Stimulated activated CD8-positive, alpha-beta memory T cell treated with anti-CD3 and anti-CD28 coated beads, Interleukin-7, amount 100 ng/mL, for 1 hour (primary cell): ENCODE measurements at regions not wholly inside any gene's neighbourhood (a gene's known extent, or its start where the extent isn't known, plus 50 kb on each side); places are given as distances from the start of the nearest gene placed in this dataset.
"Not testable (repeated sequence)": the region's sequence is repeated elsewhere in the genome, so short reads cannot be mapped to it uniquely, and the experiment has no call there.

ENCODE experiments used
- DNase-seq, 2 donors: peaks; one replicate each; pipeline ENCODE4 v3.0.0-alpha.2; 2020; ENCODE audit warnings: low read depth in 2 of 2

DNA sequence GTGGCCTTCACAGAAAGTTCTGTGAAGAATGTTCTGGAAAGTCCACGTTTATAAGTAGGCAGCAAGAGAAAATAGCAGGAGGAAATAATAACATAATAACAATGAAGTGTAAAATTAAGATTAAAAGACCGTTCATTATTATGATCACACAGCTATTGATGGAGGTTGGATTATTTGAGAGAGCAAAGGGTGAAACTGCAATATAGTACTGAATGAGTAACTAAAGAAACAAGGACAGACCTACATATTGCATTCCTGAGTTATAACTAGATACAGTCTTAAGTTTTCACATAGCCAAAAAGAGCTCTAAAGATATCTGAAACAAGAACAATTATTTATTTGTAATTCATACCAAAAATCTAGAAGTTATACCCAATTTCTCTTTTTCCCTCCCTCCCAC lies 122.9 kb upstream of the TMEM164 start:
- no peak for DNase-seq

DNA sequence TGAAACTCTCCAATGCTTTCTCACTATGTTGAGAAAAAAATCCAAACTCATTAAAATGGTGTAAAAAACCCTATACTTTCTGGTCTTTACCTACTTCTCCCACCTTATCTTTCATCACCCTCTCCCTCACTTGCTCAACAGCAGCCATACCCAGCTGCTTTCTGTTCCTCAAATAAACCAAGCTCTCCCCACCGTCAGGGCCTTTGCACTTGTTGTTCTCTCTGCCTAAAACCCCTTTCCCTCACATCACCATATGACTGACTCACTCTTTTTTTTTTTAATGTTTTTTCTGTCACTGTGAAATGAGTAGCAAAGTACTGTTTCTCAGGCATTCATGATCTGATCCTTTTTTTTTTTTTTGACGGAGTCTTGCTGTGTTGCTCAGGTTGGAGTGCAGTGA lies 122.3 kb upstream of the TMEM164 start:
- no peak for DNase-seq

DNA sequence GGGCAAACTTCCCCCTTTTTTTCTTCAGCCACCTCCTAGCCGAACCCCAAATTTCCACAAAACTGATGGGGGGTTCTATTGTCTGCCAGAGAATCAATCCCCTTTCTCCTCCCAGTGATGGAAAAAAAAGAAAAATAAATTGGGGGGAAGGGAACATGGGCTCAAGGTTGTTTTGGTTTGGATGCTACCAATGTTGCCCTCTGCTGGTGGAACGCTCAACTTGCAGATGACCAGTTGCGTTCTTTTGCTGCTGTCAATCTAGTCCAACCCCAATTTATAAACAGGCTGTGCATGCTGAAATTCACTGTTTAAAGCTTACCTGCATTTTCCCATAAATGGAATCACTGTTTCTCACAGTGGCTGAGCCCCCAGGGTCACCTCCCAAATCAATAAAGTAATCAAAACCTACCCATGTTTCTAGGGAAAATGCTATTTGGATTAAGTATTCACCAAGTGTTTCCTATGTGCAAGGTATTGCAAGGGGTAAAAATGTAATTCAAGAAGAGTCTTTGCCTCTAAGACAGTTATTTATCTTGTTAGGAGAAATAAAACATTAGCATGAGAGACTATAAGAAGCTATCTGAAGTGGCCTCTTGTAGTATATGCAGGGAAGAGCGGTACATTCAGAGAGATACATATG lies 116.7 kb upstream of the TMEM164 start:
- DNase-seq = no peak

DNA sequence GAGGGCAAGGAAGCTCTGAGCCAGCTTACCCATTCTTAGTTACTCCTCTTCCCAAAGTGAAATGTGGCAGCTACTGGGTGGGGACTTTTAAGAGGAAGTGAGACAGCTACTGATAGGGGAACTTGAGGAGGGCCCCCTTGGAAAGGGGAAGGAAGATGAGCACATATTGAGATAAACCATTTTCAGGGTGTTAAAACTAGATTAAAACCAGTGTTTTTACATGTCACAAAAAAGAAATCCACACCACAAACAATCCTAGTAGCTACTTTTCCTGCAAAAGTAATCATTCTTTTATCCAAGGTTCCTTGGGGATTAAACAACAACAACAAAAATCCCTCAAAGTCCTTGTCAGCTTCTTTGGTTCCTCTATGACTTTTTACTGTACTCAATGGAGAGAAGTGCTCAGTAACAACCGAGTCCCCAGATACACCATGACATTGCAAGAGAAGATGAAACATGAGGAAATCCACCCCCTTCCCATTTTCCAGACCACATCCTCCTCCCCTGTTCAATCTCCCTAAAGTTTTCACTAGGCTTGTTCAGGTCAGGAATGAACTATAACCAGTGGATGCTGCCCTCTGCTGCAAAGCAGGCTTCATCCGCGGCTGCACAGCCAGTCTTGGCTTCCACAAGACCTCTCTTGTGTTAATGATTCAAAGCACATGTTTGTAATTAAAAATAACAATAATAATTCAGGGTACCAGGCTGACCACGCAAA lies 113.5 kb upstream of the TMEM164 start:
- DNase-seq = no peak

DNA sequence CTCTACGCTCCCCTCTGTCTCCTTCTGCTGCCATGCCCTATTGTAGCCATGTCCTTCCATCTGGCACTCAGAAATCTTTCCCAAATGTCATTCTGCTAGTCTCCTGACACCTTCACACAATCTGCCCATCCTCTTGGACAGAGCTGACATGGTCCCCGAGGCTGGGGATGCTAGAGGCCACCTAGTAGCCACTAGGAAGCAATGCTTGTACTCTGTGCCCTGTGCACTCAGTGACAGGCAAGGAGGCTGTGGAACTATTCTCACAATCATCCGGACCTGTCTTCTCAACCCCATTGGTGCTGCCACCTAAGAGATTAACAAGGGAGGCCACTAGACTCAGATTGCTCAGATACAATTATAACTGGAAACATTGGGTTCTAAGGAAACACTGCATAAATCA lies 112.6 kb upstream of the TMEM164 start:
- no peak for DNase-seq

DNA sequence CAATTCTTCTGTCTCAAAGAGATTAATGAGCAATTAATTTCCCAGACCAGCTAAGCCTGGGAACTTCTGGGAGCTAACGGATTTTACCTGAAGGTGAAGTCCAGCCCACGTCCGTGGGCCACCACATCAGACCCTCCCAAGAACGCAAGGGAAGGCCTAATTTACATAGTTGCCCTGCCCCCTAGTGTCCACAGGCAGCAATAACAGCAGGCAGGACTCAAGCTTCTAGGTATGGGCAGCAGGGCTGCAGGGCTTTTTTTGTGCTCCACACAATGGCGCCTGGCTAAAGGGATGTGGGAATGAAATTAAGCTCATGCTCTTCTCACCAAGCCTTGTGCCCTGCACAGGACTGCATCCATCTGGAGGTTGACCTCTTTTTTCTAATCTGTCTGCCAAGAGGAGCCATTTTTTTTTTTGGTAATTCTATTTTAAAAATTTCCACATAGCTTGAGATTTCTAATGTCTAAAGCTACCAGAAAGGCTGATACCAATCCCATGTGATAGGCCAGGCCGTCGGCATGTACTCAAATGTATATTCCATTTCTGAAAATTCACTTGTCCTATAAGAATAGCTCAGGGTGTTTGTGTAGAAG lies 111.9 kb upstream of the TMEM164 start:
- peak in 1 of 2 donors; percentile 13 for DNase-seq

DNA sequence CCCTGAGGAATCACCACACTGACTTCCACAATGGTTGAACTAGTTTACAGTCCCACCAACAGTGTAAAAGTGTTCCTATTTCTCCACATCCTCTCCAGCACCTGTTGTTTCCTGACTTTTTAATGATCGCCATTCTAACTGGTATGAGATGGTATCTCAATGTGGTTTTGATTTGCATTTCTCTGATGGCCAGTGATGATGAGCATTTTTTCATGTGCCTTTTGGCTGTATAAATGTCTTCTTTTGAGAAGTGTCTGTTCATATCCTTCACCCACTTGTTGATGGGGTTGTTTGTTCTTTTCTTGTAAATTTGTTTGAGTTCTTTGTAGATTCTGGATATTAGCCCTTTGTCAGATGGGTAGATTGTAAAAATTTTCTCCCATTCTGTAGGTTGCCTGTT lies 106.9 kb upstream of the TMEM164 start:
- not testable (repeated sequence) for DNase-seq

DNA sequence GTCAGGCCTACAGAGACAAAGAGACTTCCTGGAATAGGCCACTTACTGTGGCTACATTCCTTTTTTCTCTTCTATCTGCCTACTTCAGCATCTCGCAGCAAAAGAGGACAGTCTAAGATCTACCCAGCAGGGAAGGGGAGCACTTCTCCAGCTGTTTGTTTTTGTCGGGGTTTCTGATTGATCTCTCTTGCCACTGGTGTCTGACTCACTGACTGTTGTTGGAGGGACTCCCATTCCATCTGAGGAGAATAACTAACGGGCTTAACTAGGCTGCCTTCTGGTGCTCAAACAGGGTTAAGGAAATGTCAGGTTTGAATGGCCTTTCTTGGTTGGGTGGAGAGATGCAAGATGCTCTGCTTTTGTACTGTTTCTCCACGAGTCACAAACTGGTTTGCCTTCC lies 100.2 kb upstream of the TMEM164 start:
- DNase-seq = no peak

DNA sequence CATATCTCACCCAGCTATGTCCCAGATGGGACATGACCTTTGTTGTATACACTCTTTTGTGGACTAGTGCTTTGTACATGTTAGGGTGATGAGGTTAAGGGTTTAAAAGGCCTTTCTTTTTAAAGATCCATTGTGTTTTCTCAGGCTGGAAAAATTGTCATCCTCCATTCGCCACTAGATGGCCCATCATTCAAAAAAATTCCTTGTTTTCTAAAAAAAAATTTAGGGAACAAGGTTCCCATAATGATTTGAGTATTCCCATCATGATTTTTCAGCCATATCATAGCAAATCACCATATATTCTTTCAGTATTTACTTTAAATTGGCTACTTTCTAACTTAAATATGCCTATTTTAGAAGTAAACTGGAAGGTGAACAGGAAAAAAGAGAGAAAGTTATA lies 91.9 kb upstream of the TMEM164 start:
- no peak for DNase-seq

DNA sequence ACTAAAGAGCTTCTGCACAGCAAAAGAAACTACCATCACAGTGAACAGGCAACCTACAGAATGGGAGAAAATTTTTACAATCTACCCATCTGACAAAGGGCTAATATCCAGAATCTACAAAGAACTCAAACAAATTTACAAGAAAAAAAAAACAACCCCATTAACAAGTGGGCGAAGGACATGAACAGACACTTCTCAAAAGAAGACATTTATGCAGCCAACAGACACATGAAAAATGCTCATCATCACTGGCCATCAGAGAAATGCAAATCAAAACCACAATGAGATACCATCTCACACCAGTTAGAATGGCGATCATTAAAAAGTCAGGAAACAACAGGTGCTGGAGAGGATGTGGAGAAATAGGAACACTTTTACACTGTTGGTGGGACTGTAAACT lies 89.9 kb upstream of the TMEM164 start:
- not testable (repeated sequence) for DNase-seq

DNA sequence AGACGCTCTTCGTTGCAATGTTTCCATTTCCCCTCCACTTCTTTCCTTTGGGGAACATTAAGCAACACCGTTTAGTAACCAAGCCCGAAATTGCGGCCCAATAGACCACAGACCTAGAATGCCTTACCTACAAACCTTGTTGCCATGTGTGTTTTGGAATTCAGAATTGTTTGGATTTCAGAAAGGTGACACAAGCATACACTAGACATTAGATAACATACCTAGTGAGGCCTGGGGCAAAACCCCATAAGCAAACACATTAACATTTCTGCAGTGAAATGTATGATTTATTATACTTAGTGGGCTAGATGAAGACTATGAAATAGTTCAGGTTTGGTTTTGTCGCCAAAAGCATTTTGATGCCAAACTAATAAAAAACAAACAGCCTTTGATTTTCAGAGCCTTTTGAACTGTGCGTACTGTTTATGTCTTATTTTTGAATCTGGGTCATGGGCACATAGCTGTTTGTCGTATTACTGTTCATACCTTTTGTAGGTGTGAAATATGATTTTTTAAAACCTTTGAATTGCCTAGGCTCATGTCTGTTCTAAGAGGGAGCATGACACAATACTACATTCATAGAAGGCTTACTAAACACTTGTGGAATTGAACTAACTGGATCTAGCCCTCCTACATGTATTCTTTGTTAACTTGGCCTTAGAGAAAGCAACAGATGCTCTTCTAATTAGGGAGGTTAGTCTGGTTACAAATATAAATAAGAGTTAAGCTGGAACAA lies 88.6 kb upstream of the TMEM164 start:
- DNase-seq = no peak

DNA sequence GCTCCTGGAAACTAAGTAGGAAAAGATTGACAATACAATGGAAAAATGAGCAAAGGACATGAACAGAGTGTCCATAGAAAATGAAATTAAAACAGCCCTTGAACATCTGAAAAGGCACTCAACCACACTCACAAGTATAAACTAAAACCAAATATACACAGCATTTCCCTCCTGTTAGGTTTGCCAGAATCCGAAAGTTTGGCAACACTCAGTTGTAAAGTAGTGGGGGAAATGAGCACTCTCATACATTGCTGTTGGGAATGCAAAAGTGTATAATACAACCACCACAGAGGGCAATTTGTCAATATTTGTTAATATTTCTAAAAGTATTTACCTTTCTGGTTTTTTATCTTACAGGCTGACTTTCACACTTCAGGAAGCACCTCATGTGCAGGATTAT lies 84.2 kb upstream of the TMEM164 start:
- DNase-seq = no peak

DNA sequence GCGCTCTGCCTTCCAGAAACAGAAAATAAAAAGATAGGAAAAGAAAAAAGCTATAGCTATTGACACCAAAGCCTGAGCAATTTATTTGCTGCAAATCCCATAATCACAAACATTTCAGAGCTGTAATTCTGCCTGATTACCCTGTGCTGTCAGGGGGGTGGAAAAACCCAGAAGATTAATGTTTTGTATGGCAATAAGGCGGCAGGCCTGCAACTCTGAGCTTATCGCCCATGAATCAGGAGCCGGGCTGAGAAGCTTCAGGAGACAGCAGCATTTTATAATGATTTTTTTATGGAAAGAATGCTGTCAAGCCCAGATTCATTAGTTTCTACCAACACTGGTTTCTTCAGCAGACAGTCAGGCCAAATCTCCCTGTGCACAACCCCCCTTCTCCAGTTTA lies 82.6 kb upstream of the TMEM164 start:
- no peak for DNase-seq

DNA sequence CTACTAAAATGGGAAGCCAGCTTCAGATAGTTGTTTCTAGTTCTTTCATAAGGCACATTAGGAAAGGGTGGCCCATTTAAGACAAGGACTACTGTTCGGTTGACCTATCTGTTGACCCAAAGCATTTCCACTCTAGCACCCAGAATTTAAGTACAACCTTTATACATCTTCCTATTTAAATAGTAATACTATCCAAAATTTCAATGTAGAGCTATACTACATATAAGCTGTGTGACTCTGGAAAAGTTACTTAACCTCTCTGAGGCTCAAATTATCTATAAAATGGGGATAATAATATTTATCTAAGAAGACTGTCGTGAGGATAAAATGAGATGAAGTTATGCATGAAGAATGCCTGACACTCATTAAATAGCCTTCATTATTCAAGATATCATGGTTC lies 82.0 kb upstream of the TMEM164 start:
- DNase-seq = no peak

DNA sequence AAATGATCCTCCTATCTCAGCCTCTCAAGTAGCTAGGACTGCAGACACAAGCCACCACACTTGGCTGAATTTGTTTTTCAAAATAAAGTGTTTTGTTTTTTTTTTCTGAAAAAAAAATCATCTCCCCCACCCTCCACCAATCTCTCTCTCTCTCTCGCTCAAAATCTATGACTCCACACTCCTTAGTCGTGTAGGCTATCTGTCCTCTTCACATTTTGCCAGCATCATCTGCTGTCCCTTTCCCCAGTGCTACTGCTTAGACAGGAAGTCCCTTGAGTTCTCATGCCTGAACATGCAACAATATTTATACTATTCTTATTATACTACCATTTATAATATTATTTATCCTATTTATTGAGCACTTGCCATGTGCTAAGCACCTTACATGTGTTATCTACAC lies 80.7 kb upstream of the TMEM164 start:
- DNase-seq = no peak

DNA sequence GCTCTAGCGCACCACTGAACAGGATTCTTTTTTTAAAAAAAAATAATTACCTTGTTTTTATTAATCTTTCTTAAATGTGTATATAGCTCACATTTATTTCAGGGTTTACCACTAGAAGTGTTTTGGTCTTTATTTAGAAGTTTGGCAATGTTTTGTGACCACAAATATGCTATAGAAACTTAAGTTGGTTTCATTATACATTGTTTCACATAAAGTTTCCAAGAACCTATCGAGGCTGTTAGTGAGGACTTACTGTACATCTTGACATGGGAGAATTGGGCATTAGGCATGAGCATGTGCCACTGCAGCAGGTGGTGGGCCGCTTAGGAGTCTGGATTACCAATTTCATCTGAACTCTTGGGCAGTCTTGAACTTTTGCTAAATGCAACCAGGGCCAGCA lies 77.9 kb upstream of the TMEM164 start:
- DNase-seq = not testable (repeated sequence)

DNA sequence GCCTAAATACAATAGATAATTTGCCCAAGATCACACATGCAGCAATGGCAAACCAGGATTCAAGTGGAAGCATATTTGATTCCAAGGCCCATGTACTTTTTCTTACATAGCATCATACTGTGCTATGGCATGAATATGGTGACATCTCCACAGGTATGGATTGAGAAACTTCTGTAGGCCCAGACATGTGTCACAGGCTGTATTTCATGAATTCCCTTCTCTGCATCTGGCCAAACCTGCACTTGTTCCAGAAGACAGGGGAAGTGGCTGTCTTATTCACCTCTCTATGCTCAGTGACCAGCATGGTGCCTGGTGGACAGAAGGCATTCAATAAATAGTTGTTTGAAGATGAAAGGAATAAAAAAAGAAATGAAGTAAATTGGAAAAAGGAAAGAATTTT lies 77.3 kb upstream of the TMEM164 start:
- no peak for DNase-seq

DNA sequence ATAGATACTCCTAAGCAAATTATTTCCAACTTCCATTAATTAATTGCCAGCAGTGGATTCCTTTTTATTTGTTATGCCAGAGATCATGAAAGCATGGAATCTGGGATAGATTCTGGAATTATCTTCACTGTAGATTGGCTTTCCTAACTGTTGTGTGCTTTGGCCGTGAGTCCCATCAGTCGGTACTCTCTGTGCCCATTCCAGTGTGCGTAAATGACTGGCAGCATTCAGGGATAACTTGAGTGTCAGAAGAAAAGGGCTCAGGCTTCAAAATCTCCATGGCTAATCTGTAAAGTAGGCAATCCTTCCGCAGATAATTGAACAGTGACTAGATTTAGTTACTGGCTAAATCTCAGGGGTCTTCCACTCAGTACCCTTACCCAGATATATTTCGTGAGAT lies 76.8 kb upstream of the TMEM164 start:
- no peak for DNase-seq

DNA sequence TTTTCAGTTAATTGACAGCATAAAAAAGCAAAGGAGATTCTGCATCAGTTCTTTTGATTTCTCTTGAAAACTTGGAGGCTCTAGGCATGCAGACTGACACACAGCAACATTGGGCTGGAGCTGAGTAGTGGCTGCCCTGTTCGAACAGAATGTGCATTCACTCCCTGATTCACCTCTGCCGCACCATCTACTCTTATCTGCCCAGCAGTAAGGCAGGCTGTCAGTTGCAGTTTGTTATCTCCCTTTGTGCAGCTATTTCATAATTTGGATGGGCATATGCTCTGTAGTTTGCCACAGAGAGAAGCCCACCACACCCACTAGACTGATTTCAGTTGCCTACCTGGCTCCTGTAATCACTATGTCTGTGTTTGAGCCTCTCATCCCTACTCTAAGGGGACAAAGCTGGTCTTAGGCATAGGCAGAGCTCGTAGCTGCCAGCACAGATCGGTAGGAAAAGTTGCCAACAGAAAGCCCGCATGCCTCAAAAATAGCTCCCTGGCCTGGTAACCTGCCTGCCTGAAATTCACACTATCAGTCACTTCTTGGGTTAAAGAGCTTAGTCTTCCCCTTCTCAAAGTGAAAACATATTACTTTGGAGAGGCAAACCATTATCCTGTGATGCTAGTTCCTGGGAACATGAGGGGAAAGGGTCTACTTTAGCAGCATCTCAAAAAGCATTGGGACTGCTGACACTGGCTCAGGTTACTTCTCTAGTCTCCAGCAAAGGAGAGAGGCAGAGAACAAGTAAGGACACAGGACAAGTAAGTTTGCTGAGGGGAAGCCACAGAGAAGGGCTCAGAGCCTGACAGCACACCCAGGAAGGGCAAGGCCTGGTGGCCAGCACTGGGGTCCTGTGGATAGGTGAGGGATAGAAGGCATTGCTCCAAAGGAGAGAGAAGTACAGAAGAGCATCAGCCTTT lies 75.9 kb upstream of the TMEM164 start:
- no peak for DNase-seq

DNA sequence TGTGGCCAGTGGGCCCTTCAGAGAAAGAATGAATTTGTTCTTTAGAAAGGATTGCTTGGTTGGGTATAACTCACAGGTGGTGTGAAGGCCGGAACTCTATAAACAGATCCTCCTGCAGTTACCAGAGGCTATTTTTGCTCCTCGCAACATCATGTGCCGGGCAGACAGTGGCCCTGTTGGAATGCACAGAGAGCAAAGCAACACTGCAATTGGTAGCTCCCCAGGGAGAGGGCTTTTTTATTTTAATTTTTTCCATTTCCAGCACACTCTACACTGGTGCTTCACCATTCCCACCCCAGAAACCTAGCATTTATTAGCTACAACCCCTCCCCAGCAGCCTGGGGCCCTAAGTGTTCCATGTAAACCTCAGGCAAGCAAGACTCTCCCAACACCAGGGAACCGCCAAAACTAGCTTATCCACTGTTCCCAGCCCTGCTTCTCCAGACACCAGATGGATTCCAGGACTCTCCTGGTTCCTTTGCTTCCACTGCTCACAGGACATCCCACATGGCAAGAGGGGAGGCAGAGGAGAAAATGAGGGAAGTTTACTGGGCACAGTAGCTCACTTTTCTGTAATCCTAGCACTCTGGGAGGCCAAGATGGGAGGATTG lies 75.1 kb upstream of the TMEM164 start:
- no peak for DNase-seq
